ENCODE measurements at regions not wholly inside any gene's neighbourhood (a gene's known extent, or its start where the extent isn't known, plus 50 kb on each side); places are given as distances from the start of the nearest gene placed in this dataset.

- Histone ChIP-seq H3K4me1 (ENCODE audit: control insufficient read depth, insufficient read depth, low read length) (no peaks in the 10 kb centered on the region), H3K9ac (ENCODE audit: low read length) (no peak overlapping the region), H3K4me3 (ENCODE audit: low read depth, low read length) (no peak overlapping the region), H3K27ac (ENCODE audit: low read depth, low read length) (no peak overlapping the region), H3K27me3 (ENCODE audit: control insufficient read depth, insufficient read depth, low read length) (no peaks in the 10 kb centered on the region), H3K9me3 (ENCODE audit: control insufficient read depth, insufficient read depth, low read depth, low read length) (no peaks in the 10 kb centered on the region), H3K36me3 (ENCODE audit: control insufficient read depth, insufficient read depth, low read length) (no peaks in the 10 kb centered on the region)
Observed at GRCh38 chr2:45248214-45248613, 239.0 kb upstream of the SIX2 start.

- no peak overlapping the region for H3K9ac ChIP-seq (ENCODE audit: low read length)
- H3K27ac ChIP-seq (ENCODE audit: low read depth, low read length) = no peak overlapping the region
- no peaks in the 10 kb centered on the region for H3K36me3 ChIP-seq (ENCODE audit: control insufficient read depth, insufficient read depth, low read length)
- H3K4me1 ChIP-seq (ENCODE audit: control insufficient read depth, insufficient read depth, low read length) = no peaks in the 10 kb centered on the region
- H3K9me3 ChIP-seq (ENCODE audit: control insufficient read depth, insufficient read depth, low read depth, low read length) = no peaks in the 10 kb centered on the region
- H3K4me3 ChIP-seq (ENCODE audit: low read depth, low read length) = no peak overlapping the region
- no peaks in the 10 kb centered on the region for H3K27me3 ChIP-seq (ENCODE audit: control insufficient read depth, insufficient read depth, low read length)
Observed at GRCh38 chr2:45244928-45245327, 235.7 kb upstream of the SIX2 start.

- H3K4me3 ChIP-seq (ENCODE audit: low read depth, low read length) = no peak overlapping the region
- no peaks in the 10 kb centered on the region for H3K36me3 ChIP-seq (ENCODE audit: control insufficient read depth, insufficient read depth, low read length)
- H3K4me1 ChIP-seq (ENCODE audit: control insufficient read depth, insufficient read depth, low read length) = no peaks in the 10 kb centered on the region
- no peaks in the 10 kb centered on the region for H3K9me3 ChIP-seq (ENCODE audit: control insufficient read depth, insufficient read depth, low read depth, low read length)
- H3K27me3 ChIP-seq (ENCODE audit: control insufficient read depth, insufficient read depth, low read length) = no peaks in the 10 kb centered on the region
- no peak overlapping the region for H3K27ac ChIP-seq (ENCODE audit: low read depth, low read length)
- no peak overlapping the region for H3K9ac ChIP-seq (ENCODE audit: low read length)
Observed at GRCh38 chr2:45242161-45242741, 233.0 kb upstream of the SIX2 start.

- Histone ChIP-seq H3K4me1 (ENCODE audit: control insufficient read depth, insufficient read depth, low read length) (no peaks in the 10 kb centered on the region), H3K9me3 (ENCODE audit: control insufficient read depth, insufficient read depth, low read depth, low read length) (no peaks in the 10 kb centered on the region), H3K27ac (ENCODE audit: low read depth, low read length) (no peak overlapping the region), H3K9ac (ENCODE audit: low read length) (no peak overlapping the region), H3K27me3 (ENCODE audit: control insufficient read depth, insufficient read depth, low read length) (no peaks in the 10 kb centered on the region), H3K4me3 (ENCODE audit: low read depth, low read length) (no peak overlapping the region), H3K36me3 (ENCODE audit: control insufficient read depth, insufficient read depth, low read length) (no peaks in the 10 kb centered on the region)
Observed at GRCh38 chr2:45241061-45241561, 231.9 kb upstream of the SIX2 start.

- Histone ChIP-seq H3K4me1 (ENCODE audit: control insufficient read depth, insufficient read depth, low read length) (no peaks in the 10 kb centered on the region), H3K27ac (ENCODE audit: low read depth, low read length) (no peak overlapping the region), H3K9ac (ENCODE audit: low read length) (no peak overlapping the region), H3K27me3 (ENCODE audit: control insufficient read depth, insufficient read depth, low read length) (no peaks in the 10 kb centered on the region), H3K36me3 (ENCODE audit: control insufficient read depth, insufficient read depth, low read length) (no peaks in the 10 kb centered on the region), H3K4me3 (ENCODE audit: low read depth, low read length) (no peak overlapping the region), H3K9me3 (ENCODE audit: control insufficient read depth, insufficient read depth, low read depth, low read length) (no peaks in the 10 kb centered on the region)
Observed at GRCh38 chr2:45237850-45238542, 228.7 kb upstream of the SIX2 start.

- Histone ChIP-seq H3K27ac (ENCODE audit: low read depth, low read length) (no peak overlapping the region), H3K9me3 (ENCODE audit: control insufficient read depth, insufficient read depth, low read depth, low read length) (no peaks in the 10 kb centered on the region), H3K4me1 (ENCODE audit: control insufficient read depth, insufficient read depth, low read length) (no peaks in the 10 kb centered on the region), H3K36me3 (ENCODE audit: control insufficient read depth, insufficient read depth, low read length) (no peaks in the 10 kb centered on the region), H3K9ac (ENCODE audit: low read length) (no peak overlapping the region), H3K27me3 (ENCODE audit: control insufficient read depth, insufficient read depth, low read length) (no peaks in the 10 kb centered on the region), H3K4me3 (ENCODE audit: low read depth, low read length) (no peak overlapping the region)
Observed at GRCh38 chr2:45237128-45237527, 227.9 kb upstream of the SIX2 start.

GRCh38 chr2:45236268-45236667 is 227.0 kb upstream of the SIX2 start:
- no peaks in the 10 kb centered on the region for H3K9me3 ChIP-seq (ENCODE audit: control insufficient read depth, insufficient read depth, low read depth, low read length)
- no peak overlapping the region for H3K9ac ChIP-seq (ENCODE audit: low read length)
- no peaks in the 10 kb centered on the region for H3K4me1 ChIP-seq (ENCODE audit: control insufficient read depth, insufficient read depth, low read length)
- no peaks in the 10 kb centered on the region for H3K36me3 ChIP-seq (ENCODE audit: control insufficient read depth, insufficient read depth, low read length)
- H3K27ac ChIP-seq (ENCODE audit: low read depth, low read length) = no peak overlapping the region
- no peaks in the 10 kb centered on the region for H3K27me3 ChIP-seq (ENCODE audit: control insufficient read depth, insufficient read depth, low read length)
- H3K4me3 ChIP-seq (ENCODE audit: low read depth, low read length) = no peak overlapping the region

GRCh38 chr2:45233301-45233700 is 224.0 kb upstream of the SIX2 start:
- no peak overlapping the region for H3K4me3 ChIP-seq (ENCODE audit: low read depth, low read length)
- H3K9me3 ChIP-seq (ENCODE audit: control insufficient read depth, insufficient read depth, low read depth, low read length) = no peaks in the 10 kb centered on the region; the same call in 1 of the 2 replicates
- H3K36me3 ChIP-seq (ENCODE audit: control insufficient read depth, insufficient read depth, low read length) = no peaks in the 10 kb centered on the region
- H3K27me3 ChIP-seq (ENCODE audit: control insufficient read depth, insufficient read depth, low read length) = no peaks in the 10 kb centered on the region
- no peak overlapping the region for H3K27ac ChIP-seq (ENCODE audit: low read depth, low read length)
- no peak overlapping the region for H3K9ac ChIP-seq (ENCODE audit: low read length)
- H3K4me1 ChIP-seq (ENCODE audit: control insufficient read depth, insufficient read depth, low read length) = no peaks in the 10 kb centered on the region

- Histone ChIP-seq H3K9me3 (ENCODE audit: control insufficient read depth, insufficient read depth, low read depth, low read length) (peaks cover under 1% of the 10 kb centered on the region; the same call in 1 of the 2 replicates), H3K36me3 (ENCODE audit: control insufficient read depth, insufficient read depth, low read length) (no peaks in the 10 kb centered on the region), H3K4me1 (ENCODE audit: control insufficient read depth, insufficient read depth, low read length) (no peaks in the 10 kb centered on the region), H3K9ac (ENCODE audit: low read length) (no peak overlapping the region), H3K4me3 (ENCODE audit: low read depth, low read length) (no peak overlapping the region), H3K27ac (ENCODE audit: low read depth, low read length) (no peak overlapping the region), H3K27me3 (ENCODE audit: control insufficient read depth, insufficient read depth, low read length) (no peaks in the 10 kb centered on the region)
Observed at GRCh38 chr2:45232818-45233217, 223.6 kb upstream of the SIX2 start.

- Histone ChIP-seq H3K27me3 (ENCODE audit: control insufficient read depth, insufficient read depth, low read length) (no peaks in the 10 kb centered on the region), H3K9me3 (ENCODE audit: control insufficient read depth, insufficient read depth, low read depth, low read length) (peaks cover 6% of the 10 kb centered on the region; the same call in 1 of the 2 replicates), H3K27ac (ENCODE audit: low read depth, low read length) (no peak overlapping the region), H3K4me1 (ENCODE audit: control insufficient read depth, insufficient read depth, low read length) (no peaks in the 10 kb centered on the region), H3K36me3 (ENCODE audit: control insufficient read depth, insufficient read depth, low read length) (no peaks in the 10 kb centered on the region), H3K4me3 (ENCODE audit: low read depth, low read length) (no peak overlapping the region), H3K9ac (ENCODE audit: low read length) (no peak overlapping the region)
Observed at GRCh38 chr2:45229411-45229810, 220.2 kb upstream of the SIX2 start.

GRCh38 chr2:45227347-45227746 is 218.1 kb upstream of the SIX2 start:
- Histone ChIP-seq H3K27me3 (ENCODE audit: control insufficient read depth, insufficient read depth, low read length) (no peaks in the 10 kb centered on the region), H3K4me1 (ENCODE audit: control insufficient read depth, insufficient read depth, low read length) (peaks cover 8% of the 10 kb centered on the region), H3K27ac (ENCODE audit: low read depth, low read length) (no peak overlapping the region), H3K36me3 (ENCODE audit: control insufficient read depth, insufficient read depth, low read length) (no peaks in the 10 kb centered on the region), H3K9ac (ENCODE audit: low read length) (no peak overlapping the region), H3K4me3 (ENCODE audit: low read depth, low read length) (no peak overlapping the region), H3K9me3 (ENCODE audit: control insufficient read depth, insufficient read depth, low read depth, low read length) (peaks cover 6% of the 10 kb centered on the region; the same call in 1 of the 2 replicates)

Data from HUES6 (cell line).